ENCODE measurements at regions not wholly inside any gene's neighbourhood (a gene's known extent, or its start where the extent isn't known, plus 50 kb on each side); places are given as distances from the start of the nearest gene placed in this dataset.

- intact Hi-C loops (cut with micrococcal nuclease): no loop called here
- Histone ChIP-seq H3K36me3 (ENCODE audit: control insufficient read depth, insufficient read depth, low read length) (no peaks in the 10 kb centered on the region), H2BK120ac (ENCODE audit: low read depth, low read length) (no peak overlapping the region), H3K4me2 (ENCODE audit: low read depth, low read length) (no peak overlapping the region), H3K9ac (ENCODE audit: low read depth, low read length) (no peak overlapping the region), H3K23ac (ENCODE audit: low read depth, low read length) (no peak overlapping the region), H4K20me1 (ENCODE audit: insufficient read depth, low read length) (no peaks in the 10 kb centered on the region), H2AK9ac (replicated peaks; ENCODE audit: low read depth, low read length, poor library complexity) (no peak overlapping the region), H3K79me1 (ENCODE audit: low read depth in 1 of 2, low read length in 2 of 2) (no peaks in the 10 kb centered on the region), H3K9me1 (ENCODE audit: insufficient read depth, low read length) (no peaks in the 10 kb centered on the region), H3K27me3 (ENCODE audit: control insufficient read depth, insufficient read depth, low read length) (no peaks in the 10 kb centered on the region), H3K18ac (ENCODE audit: low read depth, low read length) (no peak overlapping the region), H3K56ac (ENCODE audit: extremely low read depth, insufficient read depth, low read length) (no peak overlapping the region), H3K4ac (ENCODE audit: low read depth, low read length) (no peak overlapping the region), H3K14ac (replicated peaks; ENCODE audit: low read depth, low read length) (no peak overlapping the region), H2BK20ac (ENCODE audit: low read depth, low read length) (no peak overlapping the region), H2BK15ac (ENCODE audit: low read depth, low read length) (no peak overlapping the region), H3K27ac (ENCODE audit: insufficient read depth, low read length) (no peak overlapping the region), H2AK5ac (ENCODE audit: low read depth, low read length) (no peak overlapping the region), H4K5ac (ENCODE audit: low read depth, low read length) (no peak overlapping the region), H4K91ac (ENCODE audit: insufficient read depth, low read depth, low read length) (no peak overlapping the region), H4K8ac (ENCODE audit: low read depth in 2 of 2, low read length in 2 of 2) (no peak overlapping the region), H3K9me3 (ENCODE audit: control insufficient read depth, insufficient read depth, low read length) (peaks cover 43% of the 10 kb centered on the region), H2BK5ac (ENCODE audit: low read depth, low read length, poor library complexity, severe bottlenecking) (no peak overlapping the region), H2AFZ (replicated peaks; ENCODE audit: low read length, poor library complexity) (peak overlapping the region; percentile 32), H3K4me3 (ENCODE audit: insufficient read depth, low read depth, low read length) (no peak overlapping the region), H3K4me1 (ENCODE audit: control insufficient read depth, insufficient read depth, low read length) (no peaks in the 10 kb centered on the region)
- POLR2A ChIA-PET (ENCODE audit: unreplicated experiment): no interaction called here
- dilution Hi-C loops (cut with HindIII; ENCODE audit: low sequenced_read_pairs, unreplicated experiment): no loop called here
- ATAC-seq (ENCODE audit: low read depth) (no peak), DNase-seq (no peak)
- BruUV-seq (replicated peaks): no TSS peak
- in situ Hi-C loops (cut with MboI; ENCODE audit: low sequenced_read_pairs): no loop called here
- CTCF ChIA-PET: no interaction called here
- 77% methylated on average over 10 of the region's 26 CpGs; no CpG with 5 or more reads in 1 of the 2 experiments for WGBS, 2 experiments (ENCODE audit: extremely low coverage in 2 of 2, insufficient read length in 1 of 2)
- TF ChIP-seq SMC3 (IDR thresholded peaks at IDR 0.05; ENCODE audit: low read depth, low read length) (no peak), CTCF (conservative IDR thresholded peaks at IDR 0.05; ENCODE audit: low read depth, low read length) (no peak), POLR2A (IDR thresholded peaks at IDR 0.05; ENCODE audit: low read depth, low read length) (no peak), MAFK (IDR thresholded peaks at IDR 0.05; ENCODE audit: low read depth, low read length) (no peak), CEBPB (IDR thresholded peaks at IDR 0.05; ENCODE audit: low read depth, low read length) (no peak), RCOR1 (IDR thresholded peaks at IDR 0.05; ENCODE audit: insufficient replicate concordance, low read length) (no peak), MAZ (IDR thresholded peaks at IDR 0.05; ENCODE audit: borderline replicate concordance, low read depth, low read length) (no peak), USF2 (IDR thresholded peaks at IDR 0.05; ENCODE audit: low read depth, low read length) (no peak), RFX5 (IDR thresholded peaks at IDR 0.05; ENCODE audit: low read depth, low read length) (no peak), ELK1 (IDR thresholded peaks at IDR 0.05; ENCODE audit: borderline replicate concordance, low read depth, low read length) (no peak), MXI1 (IDR thresholded peaks at IDR 0.05; ENCODE audit: borderline replicate concordance, low read depth, low read length) (no peak)
These were observed 121.4 kb upstream of the AFDN start for GRCh38 chr6:167705211-167705750.

Measured in IMR-90 (cell line).